Thyroid gland (tissue), 4 donors: ENCODE measurements at regions not wholly inside any gene's neighbourhood (a gene's known extent, or its start where the extent isn't known, plus 50 kb on each side); places are given as distances from the start of the nearest gene placed in this dataset.
"Not testable (repeated sequence)": the region's sequence is repeated elsewhere in the genome, so short reads cannot be mapped to it uniquely, and the experiment has no call there.

Experiments used
- DNase-seq, 2 donors: peaks; one replicate each; pipeline ENCODE4 v3.0.0-alpha.2; 2019
- H3K27ac ChIP-seq, 3 donors: fragments of 200-600 bp; sonication (generic); 1 replicate in 2 of 3; 2 replicates in 1 of 3; pipeline ENCODE4 v1.5.1; 2016 to 2019; ENCODE audit warnings: mild to moderate bottlenecking in 1 of 3, moderate library complexity in 1 of 3
- H3K27me3 ChIP-seq: fragments of 200-600 bp; sonication (generic); one replicate; pipeline ENCODE4 v1.5.1; 2019
- H3K36me3 ChIP-seq, 2 donors: fragments of 200-600 bp; sonication (generic); one replicate each; pipeline ENCODE4 v1.5.1; 2016 to 2019
- H3K4me1 ChIP-seq, 2 donors: fragments of 200-600 bp; sonication (generic); one replicate each; pipeline ENCODE4 v1.5.1; 2017 to 2019
- H3K4me3 ChIP-seq, 3 donors: fragments of 200-600 bp; sonication (generic); replicated peaks in 1 of 3; 1 replicate in 2 of 3; 2 replicates in 1 of 3; pipeline ENCODE4 v1.5.1; 2016; ENCODE audit warnings: mild to moderate bottlenecking in 1 of 3
- H3K9me3 ChIP-seq: fragments of 200-600 bp; sonication (generic); one replicate; pipeline ENCODE4 v1.5.1; 2017
- POLR2A ChIP-seq, 2 donors: fragments of 450-650 bp; IDR thresholded peaks; one replicate each; pipeline ENCODE4 v1.6.1; 2017; ENCODE audit warnings: antibody characterized with exemption in 2 of 2, mild to moderate bottlenecking in 2 of 2, moderate library complexity in 1 of 2
- WGBS, 2 donors: methylation state at CpG; one replicate each; pipeline ENCODE4 v1.1.5; 2017; 5-methylcytosine and 5-hydroxymethylcytosine counted together
- intact Hi-C: fragments of 100-400 bp; cut with DNase I; formaldehyde crosslinking; loops from one replicate; pipeline ENCODE4 v1.15.1; 2023
- TF ChIP-seq, protein P1 (sequence below), 6 experiments: fragments of 200-600 bp in 3 of 6; fragments of 450-650 bp in 3 of 6; sonication (generic) in 3 of 6; IDR thresholded peaks; one replicate each; pipeline ENCODE4 v1.5.1; 2016 to 2019; ENCODE audit warnings: antibody characterized with exemption in 6 of 6, mild to moderate bottlenecking in 2 of 6, inconsistent platforms in 1 of 6, moderate library complexity in 1 of 6

DNA sequence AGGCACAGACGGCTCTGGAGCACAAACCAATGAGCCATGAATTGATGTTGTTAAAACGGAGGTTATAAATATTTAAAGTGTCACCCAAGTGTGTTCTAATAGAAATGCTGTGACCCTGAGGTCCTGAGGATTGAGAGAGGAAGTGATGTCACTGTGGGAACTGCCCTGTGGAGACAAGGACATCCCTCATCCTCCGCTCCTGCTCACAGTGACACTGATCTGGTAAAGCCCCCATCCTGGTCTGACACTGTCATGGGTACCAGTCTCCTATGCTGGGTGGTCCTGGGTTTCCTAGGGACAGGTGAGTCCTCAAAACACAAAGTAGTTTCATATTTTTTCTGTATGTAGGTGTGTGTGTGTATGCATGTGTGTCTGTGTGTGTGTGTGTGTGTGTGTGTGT lies 237.9 kb upstream of the PRSS1 start:
- H3K9me3 ChIP-seq, result no peaks in the 10 kb centered on the region
- DNase-seq, result no peak
- H3K36me3 ChIP-seq, result no peaks in the 10 kb centered on the region
- no peaks in the 10 kb centered on the region for H3K27me3 ChIP-seq
- peaks cover 0 to 7% of the 10 kb centered on the region in 2 donors for H3K4me1 ChIP-seq
- H3K4me3 ChIP-seq, result no peak overlapping the region
- intact Hi-C loops, result no loop called here
- no peak overlapping the region for H3K27ac ChIP-seq
- WGBS, 2 donors, result 56 to 69% methylated on average over 3 of the region's 3 CpGs
- TF ChIP-seq, protein P1, sequence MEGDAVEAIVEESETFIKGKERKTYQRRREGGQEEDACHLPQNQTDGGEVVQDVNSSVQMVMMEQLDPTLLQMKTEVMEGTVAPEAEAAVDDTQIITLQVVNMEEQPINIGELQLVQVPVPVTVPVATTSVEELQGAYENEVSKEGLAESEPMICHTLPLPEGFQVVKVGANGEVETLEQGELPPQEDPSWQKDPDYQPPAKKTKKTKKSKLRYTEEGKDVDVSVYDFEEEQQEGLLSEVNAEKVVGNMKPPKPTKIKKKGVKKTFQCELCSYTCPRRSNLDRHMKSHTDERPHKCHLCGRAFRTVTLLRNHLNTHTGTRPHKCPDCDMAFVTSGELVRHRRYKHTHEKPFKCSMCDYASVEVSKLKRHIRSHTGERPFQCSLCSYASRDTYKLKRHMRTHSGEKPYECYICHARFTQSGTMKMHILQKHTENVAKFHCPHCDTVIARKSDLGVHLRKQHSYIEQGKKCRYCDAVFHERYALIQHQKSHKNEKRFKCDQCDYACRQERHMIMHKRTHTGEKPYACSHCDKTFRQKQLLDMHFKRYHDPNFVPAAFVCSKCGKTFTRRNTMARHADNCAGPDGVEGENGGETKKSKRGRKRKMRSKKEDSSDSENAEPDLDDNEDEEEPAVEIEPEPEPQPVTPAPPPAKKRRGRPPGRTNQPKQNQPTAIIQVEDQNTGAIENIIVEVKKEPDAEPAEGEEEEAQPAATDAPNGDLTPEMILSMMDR (IDR thresholded peaks at IDR 0.05), result no peak
- no peak for TF ChIP-seq POLR2A (IDR thresholded peaks at IDR 0.05)

DNA sequence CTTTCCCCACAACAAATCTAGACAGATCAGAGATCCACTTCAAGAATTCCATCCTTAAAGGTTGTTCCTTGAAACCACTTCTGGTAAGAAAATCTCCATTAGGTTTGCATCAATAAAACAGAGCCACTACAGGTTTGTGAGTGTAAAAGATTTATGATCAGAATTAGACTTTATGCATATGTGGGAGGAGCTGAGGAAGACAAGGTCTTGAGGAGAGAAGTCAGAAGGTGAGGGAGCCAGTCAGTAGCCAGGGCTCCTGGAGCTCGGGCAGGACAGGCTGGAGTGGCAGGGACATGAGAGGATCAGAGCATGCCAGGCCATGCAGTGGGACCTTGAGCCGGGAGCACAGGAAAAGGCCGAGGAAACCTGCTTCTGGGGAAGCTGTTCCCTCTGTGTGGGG lies 240.0 kb upstream of the PRSS1 start:
- H3K4me1 ChIP-seq, H3K4me3 ChIP-seq, H3K9me3 ChIP-seq, intact Hi-C loops, H3K27me3 ChIP-seq, H3K36me3 ChIP-seq, H3K27ac ChIP-seq, DNase-seq: not testable (repeated sequence)
- 66% methylated on average over 3 of the region's 3 CpGs for WGBS, 2 donors

- Histone ChIP-seq H3K9me3 (no peaks in the 10 kb centered on the region), H3K4me3 (no peak overlapping the region)
- WGBS, 2 donors, result 75 to 77% methylated on average over 4 of the region's 4 CpGs
Observed at GRCh38 chr7:142508251-142508650, 241.0 kb upstream of the PRSS1 start.

GRCh38 chr7:142507799-142508198 lies 241.5 kb upstream of the PRSS1 start:
- H3K4me1 ChIP-seq, result no peaks in the 10 kb centered on the region
- TF ChIP-seq, protein P1 (IDR thresholded peaks at IDR 0.05), result no peak
- no peak for TF ChIP-seq POLR2A (IDR thresholded peaks at IDR 0.05)
- DNase-seq, result no peak
- H3K9me3 ChIP-seq, result no peaks in the 10 kb centered on the region
- H3K4me3 ChIP-seq, result no peak overlapping the region
- WGBS, 2 donors, result 93 to 94% methylated on average over 3 to 4 of the region's 5 CpGs
- H3K36me3 ChIP-seq, result no peaks in the 10 kb centered on the region
- H3K27ac ChIP-seq, result no peak overlapping the region
- H3K27me3 ChIP-seq, result no peaks in the 10 kb centered on the region
- intact Hi-C loops, result no loop called here

More at GRCh38 chr7:142508251-142508650, 241.0 kb upstream of the PRSS1 start:
- DNase-seq, result no peak
- H3K4me1 ChIP-seq, result no peaks in the 10 kb centered on the region
- no peaks in the 10 kb centered on the region for H3K36me3 ChIP-seq
- intact Hi-C loops, result no loop called here
- no peak overlapping the region for H3K27ac ChIP-seq
- no peak for TF ChIP-seq POLR2A (IDR thresholded peaks at IDR 0.05)
- TF ChIP-seq, protein P1 (IDR thresholded peaks at IDR 0.05), result no peak
- no peaks in the 10 kb centered on the region for H3K27me3 ChIP-seq

DNA sequence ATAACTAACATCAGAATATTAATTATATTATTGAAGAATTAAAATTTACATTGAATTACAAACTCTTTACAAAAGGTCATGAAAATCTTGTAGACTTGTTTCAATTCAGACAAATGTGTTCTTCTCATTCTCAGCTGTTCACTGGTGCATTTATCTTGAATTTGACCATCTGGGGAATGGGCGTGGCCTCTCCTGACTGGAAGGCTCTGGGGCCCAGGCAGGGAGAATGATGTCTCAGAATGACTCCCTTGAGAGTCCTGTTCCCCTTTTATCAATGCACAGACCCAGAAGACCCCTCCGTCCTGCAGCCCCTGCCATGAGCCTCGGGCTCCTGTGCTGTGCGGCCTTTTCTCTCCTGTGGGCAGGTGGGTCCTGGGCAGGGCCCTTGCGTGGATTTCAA lies 242.2 kb upstream of the PRSS1 start:
- WGBS, 2 donors, result 84% methylated on average over 5 of the region's 5 CpGs
- intact Hi-C loops, H3K36me3 ChIP-seq, H3K27ac ChIP-seq, H3K4me1 ChIP-seq, H3K27me3 ChIP-seq, DNase-seq, H3K4me3 ChIP-seq, H3K9me3 ChIP-seq: not testable (repeated sequence)

- H3K27ac ChIP-seq, result no peak overlapping the region
- H3K9me3 ChIP-seq, result no peaks in the 10 kb centered on the region
- no peak overlapping the region for H3K4me3 ChIP-seq
- H3K27me3 ChIP-seq, result no peaks in the 10 kb centered on the region
- DNase-seq, result no peak
- intact Hi-C loops, result no loop called here
- no peaks in the 10 kb centered on the region for H3K4me1 ChIP-seq
- WGBS, 2 donors, result 79 to 81% methylated on average over 3 of the region's 3 CpGs
- TF ChIP-seq, protein P1 (IDR thresholded peaks at IDR 0.05), result no peak
- TF ChIP-seq POLR2A (IDR thresholded peaks at IDR 0.05), result no peak
- H3K36me3 ChIP-seq, result no peaks in the 10 kb centered on the region
Observed at GRCh38 chr7:142506601-142507000, 242.7 kb upstream of the PRSS1 start.

DNA sequence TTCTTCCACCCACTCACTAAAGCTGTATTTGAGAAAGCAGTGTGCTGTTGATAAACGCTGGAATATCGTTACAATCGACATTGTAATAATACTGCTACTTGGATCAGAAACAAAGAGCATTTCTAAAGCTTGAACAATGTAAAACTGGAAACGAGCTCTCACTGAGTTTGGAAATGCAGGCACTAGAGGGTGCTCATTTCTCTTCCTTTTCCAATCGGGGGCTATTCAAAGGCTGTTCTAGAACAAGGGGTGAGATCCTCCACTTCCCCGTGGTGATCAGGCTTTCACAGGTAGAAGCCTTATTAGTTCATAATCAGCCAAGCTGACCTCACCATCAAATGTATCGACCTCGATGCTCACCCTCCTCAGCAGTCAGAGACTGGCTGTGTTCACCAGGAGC lies 245.3 kb upstream of the PRSS1 start:
- intact Hi-C loops, H3K27ac ChIP-seq, H3K9me3 ChIP-seq, H3K36me3 ChIP-seq, H3K4me3 ChIP-seq, H3K4me1 ChIP-seq, H3K27me3 ChIP-seq, DNase-seq: not testable (repeated sequence)
- WGBS, 2 donors, result 43 to 52% methylated on average over 8 of the region's 8 CpGs
